Left ventricle myocardium inferior (tissue), 1 donor: ENCODE measurements at regions not wholly inside any gene's neighbourhood (a gene's known extent, or its start where the extent isn't known, plus 50 kb on each side); places are given as distances from the start of the nearest gene placed in this dataset.

ENCODE experiments used
- DNase-seq: peaks from one replicate; pipeline ENCODE4 v3.0.0-alpha.2; 2020
- H3K27ac ChIP-seq: fragments of 200-600 bp; replicated peaks from 2 replicates; pipeline ENCODE4 v1.8.0; 2021
- H3K27me3 ChIP-seq: fragments of 200-600 bp; 2 replicates; pipeline ENCODE4 v1.8.0; 2021; ENCODE audit warnings: low read depth
- H3K36me3 ChIP-seq: fragments of 200-600 bp; 2 replicates; pipeline ENCODE4 v1.8.0; 2021
- H3K4me1 ChIP-seq: fragments of 200-600 bp; 2 replicates; pipeline ENCODE4 v1.8.0; 2021
- H3K4me3 ChIP-seq: fragments of 200-600 bp; 2 replicates; pipeline ENCODE4 v1.8.0; 2021; ENCODE audit warnings: mild to moderate bottlenecking, moderate library complexity
- H3K9me3 ChIP-seq: fragments of 200-600 bp; replicated peaks from 2 replicates; pipeline ENCODE4 v1.8.0; 2021
- intact Hi-C: fragments of 100-400 bp; cut with micrococcal nuclease; formaldehyde crosslinking; loops from one replicate; pipeline ENCODE4 v1.11.0; 2022
- TF ChIP-seq, protein P1 (sequence below): fragments of 200-600 bp; IDR thresholded peaks from 2 replicates; pipeline ENCODE4 v1.8.0; 2021; ENCODE audit warnings: antibody characterized with exemption, mild to moderate bottlenecking, borderline replicate concordance
- donor health status: DM: no; HTN: yes; CAD: no; lungs with severe emphysema.

DNA sequence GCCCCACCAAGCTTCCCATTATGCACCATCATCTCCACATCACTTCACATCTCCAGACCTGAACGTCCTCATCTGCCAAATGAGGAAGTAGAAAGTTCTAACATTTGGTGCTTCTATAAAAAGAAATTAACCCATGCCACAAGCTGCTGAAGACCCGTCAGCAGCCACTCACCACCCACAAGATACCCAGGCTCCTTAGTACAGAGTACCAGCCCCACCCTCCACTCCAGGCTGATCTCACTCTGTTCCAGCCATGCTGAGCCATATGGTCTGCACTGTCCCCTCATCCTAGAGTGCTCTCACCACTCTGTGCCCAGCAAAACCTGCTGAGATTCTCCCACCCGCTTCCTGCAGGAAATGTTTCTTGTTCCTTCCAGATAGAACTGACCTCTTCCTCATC is 240.8 kb upstream of the PPARGC1A start:
- no peaks in the 10 kb centered on the region for H3K4me1 ChIP-seq
- H3K4me3 ChIP-seq, result no peak overlapping the region
- DNase-seq, result no peak
- intact Hi-C loops, result no loop called here
- no peak overlapping the region for H3K27ac ChIP-seq
- no peaks in the 10 kb centered on the region for H3K9me3 ChIP-seq
- TF ChIP-seq, protein P1, sequence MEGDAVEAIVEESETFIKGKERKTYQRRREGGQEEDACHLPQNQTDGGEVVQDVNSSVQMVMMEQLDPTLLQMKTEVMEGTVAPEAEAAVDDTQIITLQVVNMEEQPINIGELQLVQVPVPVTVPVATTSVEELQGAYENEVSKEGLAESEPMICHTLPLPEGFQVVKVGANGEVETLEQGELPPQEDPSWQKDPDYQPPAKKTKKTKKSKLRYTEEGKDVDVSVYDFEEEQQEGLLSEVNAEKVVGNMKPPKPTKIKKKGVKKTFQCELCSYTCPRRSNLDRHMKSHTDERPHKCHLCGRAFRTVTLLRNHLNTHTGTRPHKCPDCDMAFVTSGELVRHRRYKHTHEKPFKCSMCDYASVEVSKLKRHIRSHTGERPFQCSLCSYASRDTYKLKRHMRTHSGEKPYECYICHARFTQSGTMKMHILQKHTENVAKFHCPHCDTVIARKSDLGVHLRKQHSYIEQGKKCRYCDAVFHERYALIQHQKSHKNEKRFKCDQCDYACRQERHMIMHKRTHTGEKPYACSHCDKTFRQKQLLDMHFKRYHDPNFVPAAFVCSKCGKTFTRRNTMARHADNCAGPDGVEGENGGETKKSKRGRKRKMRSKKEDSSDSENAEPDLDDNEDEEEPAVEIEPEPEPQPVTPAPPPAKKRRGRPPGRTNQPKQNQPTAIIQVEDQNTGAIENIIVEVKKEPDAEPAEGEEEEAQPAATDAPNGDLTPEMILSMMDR, result no peak
- H3K36me3 ChIP-seq, result no peaks in the 10 kb centered on the region
- H3K27me3 ChIP-seq, result no peaks in the 10 kb centered on the region

DNA sequence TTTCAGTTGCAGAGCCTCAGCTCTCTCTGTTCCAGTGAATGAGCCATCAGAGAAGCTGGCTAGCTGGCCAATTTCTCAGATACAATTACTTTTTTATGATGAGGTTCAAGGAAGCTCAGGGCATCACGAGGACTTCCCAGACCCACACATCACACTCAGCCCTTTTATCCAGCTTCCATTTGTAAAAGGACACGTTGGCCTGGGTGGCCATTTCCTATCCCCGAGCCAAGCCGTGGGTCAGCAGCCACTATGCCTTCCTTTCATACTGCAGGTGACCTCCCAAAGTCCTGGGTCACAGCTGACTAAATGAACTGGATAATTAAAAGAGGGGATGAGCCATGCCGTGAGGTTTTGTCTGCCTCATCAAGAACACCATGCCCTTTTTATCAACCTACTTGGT is 236.9 kb upstream of the PPARGC1A start:
- DNase-seq, result no peak
- Histone ChIP-seq H3K27me3 (no peaks in the 10 kb centered on the region), H3K9me3 (no peaks in the 10 kb centered on the region), H3K27ac (no peak overlapping the region), H3K36me3 (no peaks in the 10 kb centered on the region), H3K4me3 (no peak overlapping the region), H3K4me1 (no peaks in the 10 kb centered on the region)
- intact Hi-C loops, result no loop called here
- TF ChIP-seq, protein P1, result no peak

DNA sequence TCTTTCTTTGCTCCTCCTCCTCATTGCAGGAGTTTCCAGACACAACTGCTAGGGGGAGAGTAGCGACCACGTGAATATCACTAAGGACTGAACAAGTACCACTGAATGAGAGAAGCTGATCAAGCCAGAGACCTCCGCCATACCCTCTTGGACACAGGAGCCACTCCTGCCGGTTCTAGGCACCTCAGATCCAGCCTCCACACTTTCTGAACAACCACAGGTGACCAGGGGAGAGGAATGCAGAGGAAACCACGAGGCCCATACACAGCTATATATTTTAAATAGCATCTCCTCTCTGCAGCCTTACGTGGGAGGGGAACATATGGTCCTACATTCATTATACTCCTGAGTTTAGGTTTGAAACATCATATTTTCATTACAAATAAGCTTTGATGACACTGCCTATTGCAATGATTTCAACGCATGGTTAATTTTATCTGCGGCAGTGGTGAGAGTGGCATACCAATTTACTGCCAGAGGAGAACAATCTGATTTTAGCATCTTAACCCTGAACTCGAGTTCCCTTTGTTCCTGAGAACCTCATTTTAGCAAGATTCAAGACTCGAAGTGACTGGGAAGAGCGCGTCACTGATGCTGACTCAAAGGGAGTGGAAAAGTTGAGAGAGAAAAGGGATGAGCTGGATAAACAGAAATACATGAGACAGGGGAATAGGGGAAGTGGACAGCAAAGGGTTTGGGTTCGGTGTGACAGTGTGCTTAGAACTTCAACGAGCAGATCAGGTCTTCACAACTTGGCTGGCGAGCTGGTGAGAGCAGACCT is 231.7 kb upstream of the PPARGC1A start:
- TF ChIP-seq, protein P1, result no peak
- Histone ChIP-seq H3K27ac (no peak overlapping the region), H3K9me3 (no peaks in the 10 kb centered on the region), H3K27me3 (no peaks in the 10 kb centered on the region), H3K36me3 (no peaks in the 10 kb centered on the region), H3K4me1 (peaks cover 12% of the 10 kb centered on the region), H3K4me3 (no peak overlapping the region)
- no peak for DNase-seq
- intact Hi-C loops, result no loop called here

DNA sequence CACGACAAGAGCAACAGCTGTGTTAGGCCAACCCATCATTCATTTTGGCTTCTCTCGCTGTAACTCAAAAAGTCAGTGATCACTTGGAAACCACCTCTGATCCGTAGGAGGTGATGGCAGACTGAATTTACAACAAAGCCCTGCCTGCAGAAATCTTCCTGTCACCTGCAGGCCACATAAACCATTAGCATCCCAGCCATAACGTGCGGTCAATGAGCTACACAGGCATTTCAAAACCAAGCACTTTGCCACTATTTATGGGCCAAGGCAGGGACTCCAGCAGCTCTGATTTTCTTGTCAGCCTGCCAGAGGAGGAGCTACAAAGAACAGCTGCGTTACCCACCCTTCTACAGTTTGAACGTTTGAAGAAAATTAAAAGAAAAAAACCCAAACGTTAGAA is 228.1 kb upstream of the PPARGC1A start:
- Histone ChIP-seq H3K9me3 (peaks cover 3% of the 10 kb centered on the region), H3K36me3 (no peaks in the 10 kb centered on the region), H3K4me1 (peaks cover 12% of the 10 kb centered on the region), H3K27ac (no peak overlapping the region), H3K4me3 (no peak overlapping the region), H3K27me3 (no peaks in the 10 kb centered on the region)
- TF ChIP-seq, protein P1, result no peak
- no peak for DNase-seq
- intact Hi-C loops, result no loop called here

DNA sequence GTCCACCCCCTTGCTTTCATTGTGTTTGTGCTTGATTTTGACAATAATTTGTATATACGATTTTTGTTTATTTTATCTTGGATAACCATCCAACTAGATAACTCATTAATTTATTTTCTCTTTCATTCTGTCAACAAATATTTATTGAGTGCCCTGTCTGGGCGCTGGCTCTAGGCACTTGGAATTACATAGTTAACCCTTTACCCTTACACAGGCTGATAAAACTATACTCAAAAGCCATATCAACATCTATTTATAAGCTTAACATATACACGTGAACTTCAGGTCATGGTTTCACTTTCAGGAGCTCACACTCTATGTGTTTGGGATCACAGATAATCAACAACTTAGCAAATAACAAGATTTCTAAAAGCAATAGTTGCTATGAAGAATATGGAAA is 226.3 kb upstream of the PPARGC1A start:
- H3K9me3 ChIP-seq, result peaks cover 3% of the 10 kb centered on the region
- TF ChIP-seq, protein P1, result no peak
- H3K27me3 ChIP-seq, result no peaks in the 10 kb centered on the region
- peaks cover 12% of the 10 kb centered on the region for H3K4me1 ChIP-seq
- H3K36me3 ChIP-seq, result no peaks in the 10 kb centered on the region
- intact Hi-C loops, result no loop called here
- no peak for DNase-seq
- no peak overlapping the region for H3K27ac ChIP-seq
- no peak overlapping the region for H3K4me3 ChIP-seq
